ENCODE measurements at regions not wholly inside any gene's neighbourhood (a gene's known extent, or its start where the extent isn't known, plus 50 kb on each side); places are given as distances from the start of the nearest gene placed in this dataset.

DNA sequence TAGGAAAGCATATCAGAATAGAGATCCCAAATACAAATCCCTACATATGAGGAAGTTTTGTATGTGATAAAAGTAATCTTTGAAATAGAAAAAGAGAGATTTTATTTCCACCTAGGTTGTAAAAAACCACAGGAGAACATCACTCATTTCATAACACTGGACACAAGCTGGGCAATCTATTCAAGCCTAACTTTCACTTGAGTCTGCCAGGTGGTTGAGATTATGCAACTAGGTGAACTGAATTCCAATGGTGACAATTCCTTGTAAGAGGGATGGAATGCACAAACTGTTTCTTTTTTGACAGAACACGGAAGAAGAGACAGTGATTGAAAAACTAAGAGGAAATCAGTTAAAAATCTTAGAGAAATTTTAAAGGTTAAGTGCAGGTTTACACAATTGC is 619.6 kb upstream of the TMEFF2 start (continued):
- TF ChIP-seq, protein P1, sequence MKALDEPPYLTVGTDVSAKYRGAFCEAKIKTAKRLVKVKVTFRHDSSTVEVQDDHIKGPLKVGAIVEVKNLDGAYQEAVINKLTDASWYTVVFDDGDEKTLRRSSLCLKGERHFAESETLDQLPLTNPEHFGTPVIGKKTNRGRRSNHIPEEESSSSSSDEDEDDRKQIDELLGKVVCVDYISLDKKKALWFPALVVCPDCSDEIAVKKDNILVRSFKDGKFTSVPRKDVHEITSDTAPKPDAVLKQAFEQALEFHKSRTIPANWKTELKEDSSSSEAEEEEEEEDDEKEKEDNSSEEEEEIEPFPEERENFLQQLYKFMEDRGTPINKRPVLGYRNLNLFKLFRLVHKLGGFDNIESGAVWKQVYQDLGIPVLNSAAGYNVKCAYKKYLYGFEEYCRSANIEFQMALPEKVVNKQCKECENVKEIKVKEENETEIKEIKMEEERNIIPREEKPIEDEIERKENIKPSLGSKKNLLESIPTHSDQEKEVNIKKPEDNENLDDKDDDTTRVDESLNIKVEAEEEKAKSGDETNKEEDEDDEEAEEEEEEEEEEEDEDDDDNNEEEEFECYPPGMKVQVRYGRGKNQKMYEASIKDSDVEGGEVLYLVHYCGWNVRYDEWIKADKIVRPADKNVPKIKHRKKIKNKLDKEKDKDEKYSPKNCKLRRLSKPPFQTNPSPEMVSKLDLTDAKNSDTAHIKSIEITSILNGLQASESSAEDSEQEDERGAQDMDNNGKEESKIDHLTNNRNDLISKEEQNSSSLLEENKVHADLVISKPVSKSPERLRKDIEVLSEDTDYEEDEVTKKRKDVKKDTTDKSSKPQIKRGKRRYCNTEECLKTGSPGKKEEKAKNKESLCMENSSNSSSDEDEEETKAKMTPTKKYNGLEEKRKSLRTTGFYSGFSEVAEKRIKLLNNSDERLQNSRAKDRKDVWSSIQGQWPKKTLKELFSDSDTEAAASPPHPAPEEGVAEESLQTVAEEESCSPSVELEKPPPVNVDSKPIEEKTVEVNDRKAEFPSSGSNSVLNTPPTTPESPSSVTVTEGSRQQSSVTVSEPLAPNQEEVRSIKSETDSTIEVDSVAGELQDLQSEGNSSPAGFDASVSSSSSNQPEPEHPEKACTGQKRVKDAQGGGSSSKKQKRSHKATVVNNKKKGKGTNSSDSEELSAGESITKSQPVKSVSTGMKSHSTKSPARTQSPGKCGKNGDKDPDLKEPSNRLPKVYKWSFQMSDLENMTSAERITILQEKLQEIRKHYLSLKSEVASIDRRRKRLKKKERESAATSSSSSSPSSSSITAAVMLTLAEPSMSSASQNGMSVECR (CRISPR knock-in tag; IDR thresholded peaks at IDR 0.05; ENCODE audit: borderline replicate concordance) = no peak

DNA sequence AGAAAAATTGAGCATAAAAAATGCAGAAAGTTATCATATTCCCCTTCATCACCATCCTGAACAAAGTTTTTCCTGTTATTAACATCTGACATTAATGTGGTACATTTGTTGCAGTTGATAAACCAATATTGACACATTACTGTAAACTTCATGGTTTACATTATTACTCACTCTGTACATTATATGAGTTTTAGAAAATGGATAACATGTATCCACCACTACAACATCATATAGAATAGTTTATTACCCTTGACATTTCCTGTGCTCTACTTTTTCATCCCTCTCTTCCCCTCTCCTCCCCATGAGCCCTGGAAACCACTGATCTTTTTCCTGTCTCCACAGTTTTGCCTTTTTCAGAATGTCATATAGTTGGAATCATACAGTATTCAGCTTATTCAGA is 618.6 kb upstream of the TMEFF2 start:
- Mint-ChIP-seq H3K27ac (no peak overlapping the region), H3K4me3 (no peak overlapping the region), H3K9me3 (peaks cover 16% of the 10 kb centered on the region), H3K27me3 (ENCODE audit: low read depth) (no peaks in the 10 kb centered on the region), H3K4me1 (peaks cover 8% of the 10 kb centered on the region), H3K36me3 (peaks cover 8% of the 10 kb centered on the region; the same call in 1 of the 2 replicates)
- CTCF ChIA-PET = no interaction called here
- POLR2A ChIA-PET = no interaction called here
- no peak for DNase-seq (ENCODE audit: low spot score)
- TF ChIP-seq ZNF121 (CRISPR knock-in tag; IDR thresholded peaks at IDR 0.05) = no peak
- TF ChIP-seq RORB (CRISPR knock-in tag; IDR thresholded peaks at IDR 0.05) = no peak
- no peak for TF ChIP-seq CDX4 (CRISPR knock-in tag; IDR thresholded peaks at IDR 0.05; ENCODE audit: borderline replicate concordance)
- no peak for TF ChIP-seq GABPB1 (CRISPR knock-in tag; IDR thresholded peaks at IDR 0.05)
- TF ChIP-seq, protein P2, sequence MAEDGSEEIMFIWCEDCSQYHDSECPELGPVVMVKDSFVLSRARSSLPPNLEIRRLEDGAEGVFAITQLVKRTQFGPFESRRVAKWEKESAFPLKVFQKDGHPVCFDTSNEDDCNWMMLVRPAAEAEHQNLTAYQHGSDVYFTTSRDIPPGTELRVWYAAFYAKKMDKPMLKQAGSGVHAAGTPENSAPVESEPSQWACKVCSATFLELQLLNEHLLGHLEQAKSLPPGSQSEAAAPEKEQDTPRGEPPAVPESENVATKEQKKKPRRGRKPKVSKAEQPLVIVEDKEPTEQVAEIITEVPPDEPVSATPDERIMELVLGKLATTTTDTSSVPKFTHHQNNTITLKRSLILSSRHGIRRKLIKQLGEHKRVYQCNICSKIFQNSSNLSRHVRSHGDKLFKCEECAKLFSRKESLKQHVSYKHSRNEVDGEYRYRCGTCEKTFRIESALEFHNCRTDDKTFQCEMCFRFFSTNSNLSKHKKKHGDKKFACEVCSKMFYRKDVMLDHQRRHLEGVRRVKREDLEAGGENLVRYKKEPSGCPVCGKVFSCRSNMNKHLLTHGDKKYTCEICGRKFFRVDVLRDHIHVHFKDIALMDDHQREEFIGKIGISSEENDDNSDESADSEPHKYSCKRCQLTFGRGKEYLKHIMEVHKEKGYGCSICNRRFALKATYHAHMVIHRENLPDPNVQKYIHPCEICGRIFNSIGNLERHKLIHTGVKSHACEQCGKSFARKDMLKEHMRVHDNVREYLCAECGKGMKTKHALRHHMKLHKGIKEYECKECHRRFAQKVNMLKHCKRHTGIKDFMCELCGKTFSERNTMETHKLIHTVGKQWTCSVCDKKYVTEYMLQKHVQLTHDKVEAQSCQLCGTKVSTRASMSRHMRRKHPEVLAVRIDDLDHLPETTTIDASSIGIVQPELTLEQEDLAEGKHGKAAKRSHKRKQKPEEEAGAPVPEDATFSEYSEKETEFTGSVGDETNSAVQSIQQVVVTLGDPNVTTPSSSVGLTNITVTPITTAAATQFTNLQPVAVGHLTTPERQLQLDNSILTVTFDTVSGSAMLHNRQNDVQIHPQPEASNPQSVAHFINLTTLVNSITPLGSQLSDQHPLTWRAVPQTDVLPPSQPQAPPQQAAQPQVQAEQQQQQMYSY (CRISPR knock-in tag; IDR thresholded peaks at IDR 0.05) = no peak
- TF ChIP-seq, protein P3, sequence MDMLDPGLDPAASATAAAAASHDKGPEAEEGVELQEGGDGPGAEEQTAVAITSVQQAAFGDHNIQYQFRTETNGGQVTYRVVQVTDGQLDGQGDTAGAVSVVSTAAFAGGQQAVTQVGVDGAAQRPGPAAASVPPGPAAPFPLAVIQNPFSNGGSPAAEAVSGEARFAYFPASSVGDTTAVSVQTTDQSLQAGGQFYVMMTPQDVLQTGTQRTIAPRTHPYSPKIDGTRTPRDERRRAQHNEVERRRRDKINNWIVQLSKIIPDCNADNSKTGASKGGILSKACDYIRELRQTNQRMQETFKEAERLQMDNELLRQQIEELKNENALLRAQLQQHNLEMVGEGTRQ (CRISPR knock-in tag; IDR thresholded peaks at IDR 0.05) = no peak
- TF ChIP-seq SOX15 (CRISPR knock-in tag; IDR thresholded peaks at IDR 0.05) = no peak
- TF ChIP-seq ZNF396 (CRISPR knock-in tag; IDR thresholded peaks at IDR 0.05; ENCODE audit: borderline replicate concordance) = no peak
- TF ChIP-seq NFYB (CRISPR knock-in tag; conservative IDR thresholded peaks at IDR 0.05; ENCODE audit: low read depth) = no peak
- no peak for TF ChIP-seq KAT7 (CRISPR knock-in tag; IDR thresholded peaks at IDR 0.05; ENCODE audit: borderline replicate concordance)
- TF ChIP-seq ZNF138 (CRISPR knock-in tag; conservative IDR thresholded peaks at IDR 0.05) = no peak
- TF ChIP-seq HMGXB4 (CRISPR knock-in tag; IDR thresholded peaks at IDR 0.05) = no peak
- TF ChIP-seq PRRX2 (CRISPR knock-in tag; IDR thresholded peaks at IDR 0.05) = no peak
- no peak for TF ChIP-seq NR1H2 (CRISPR knock-in tag; IDR thresholded peaks at IDR 0.05)
- TF ChIP-seq, protein P4, sequence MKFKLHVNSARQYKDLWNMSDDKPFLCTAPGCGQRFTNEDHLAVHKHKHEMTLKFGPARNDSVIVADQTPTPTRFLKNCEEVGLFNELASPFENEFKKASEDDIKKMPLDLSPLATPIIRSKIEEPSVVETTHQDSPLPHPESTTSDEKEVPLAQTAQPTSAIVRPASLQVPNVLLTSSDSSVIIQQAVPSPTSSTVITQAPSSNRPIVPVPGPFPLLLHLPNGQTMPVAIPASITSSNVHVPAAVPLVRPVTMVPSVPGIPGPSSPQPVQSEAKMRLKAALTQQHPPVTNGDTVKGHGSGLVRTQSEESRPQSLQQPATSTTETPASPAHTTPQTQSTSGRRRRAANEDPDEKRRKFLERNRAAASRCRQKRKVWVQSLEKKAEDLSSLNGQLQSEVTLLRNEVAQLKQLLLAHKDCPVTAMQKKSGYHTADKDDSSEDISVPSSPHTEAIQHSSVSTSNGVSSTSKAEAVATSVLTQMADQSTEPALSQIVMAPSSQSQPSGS (CRISPR knock-in tag; IDR thresholded peaks at IDR 0.05; ENCODE audit: borderline replicate concordance, low read depth) = no peak
- no peak for TF ChIP-seq ZNF671 (CRISPR knock-in tag; IDR thresholded peaks at IDR 0.05)
- no peak for TF ChIP-seq ATF3 (CRISPR knock-in tag; conservative IDR thresholded peaks at IDR 0.05)
- TF ChIP-seq MYBL2 (CRISPR knock-in tag; IDR thresholded peaks at IDR 0.05) = no peak
- no peak for ATAC-seq

All from WTC11 (cell line).